ENCODE measurements at regions not wholly inside any gene's neighbourhood (a gene's known extent, or its start where the extent isn't known, plus 50 kb on each side); places are given as distances from the start of the nearest gene placed in this dataset.
"Not testable (repeated sequence)": the region's sequence is repeated elsewhere in the genome, so short reads cannot be mapped to it uniquely, and the experiment has no call there.

DNA sequence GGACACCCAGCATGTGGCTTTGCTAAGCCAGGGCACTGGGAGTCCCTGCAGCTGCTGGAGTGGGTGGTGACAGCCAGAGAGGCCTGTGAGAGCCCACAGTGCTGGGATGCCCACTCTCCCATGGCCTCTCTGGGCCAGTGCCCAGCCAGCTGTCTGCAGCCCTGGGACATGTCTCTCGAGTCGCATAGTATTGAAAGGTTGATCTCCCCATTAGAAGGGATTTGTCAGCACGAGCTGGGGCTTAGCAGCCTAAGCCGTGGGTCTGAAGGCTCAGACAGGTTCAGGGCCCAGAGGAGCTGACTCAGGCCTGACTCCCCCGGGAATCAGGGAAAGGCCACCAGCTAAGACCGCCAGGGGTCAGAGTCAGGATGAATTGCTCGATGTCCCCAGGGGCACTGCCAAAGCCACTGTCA lies 53.5 kb downstream of the FOXD2 start:
- no peak for DNase-seq
- Histone ChIP-seq H3K4me3 (ENCODE audit: insufficient read depth, low read depth, low read length, poor library complexity, severe bottlenecking) (no peak overlapping the region), H3K27ac (ENCODE audit: insufficient read depth, low read length, poor library complexity, severe bottlenecking) (no peak overlapping the region), H3K9me3 (ENCODE audit: control insufficient read depth, low read length) (no peaks in the 10 kb centered on the region), H3K36me3 (ENCODE audit: control insufficient read depth, insufficient read depth, low read length) (no peaks in the 10 kb centered on the region), H3K4me1 (ENCODE audit: control insufficient read depth, insufficient read depth, low read length, poor library complexity, severe bottlenecking) (no peaks in the 10 kb centered on the region), H3K27me3 (replicated peaks; ENCODE audit: control insufficient read depth, insufficient read depth, low read length, poor library complexity, severe bottlenecking) (no peaks in the 10 kb centered on the region)

- no peaks in the 10 kb centered on the region for H3K36me3 ChIP-seq (ENCODE audit: control insufficient read depth, insufficient read depth, low read length)
- no peak for DNase-seq
- H3K27me3 ChIP-seq (replicated peaks; ENCODE audit: control insufficient read depth, insufficient read depth, low read length, poor library complexity, severe bottlenecking) = no peaks in the 10 kb centered on the region
- no peaks in the 10 kb centered on the region for H3K4me1 ChIP-seq (ENCODE audit: control insufficient read depth, insufficient read depth, low read length, poor library complexity, severe bottlenecking)
- H3K9me3 ChIP-seq (ENCODE audit: control insufficient read depth, low read length) = no peaks in the 10 kb centered on the region
- H3K27ac ChIP-seq (ENCODE audit: insufficient read depth, low read length, poor library complexity, severe bottlenecking) = no peak overlapping the region
- H3K4me3 ChIP-seq (ENCODE audit: insufficient read depth, low read depth, low read length, poor library complexity, severe bottlenecking) = no peak overlapping the region
Observed at GRCh38 chr1:47495176-47495713, 57.4 kb downstream of the FOXD2 start.

GRCh38 chr1:47498551-47498950 lies 60.7 kb downstream of the FOXD2 start:
- H3K27me3 ChIP-seq (replicated peaks; ENCODE audit: control insufficient read depth, insufficient read depth, low read length, poor library complexity, severe bottlenecking) = peaks cover 6% of the 10 kb centered on the region
- H3K36me3 ChIP-seq (ENCODE audit: control insufficient read depth, insufficient read depth, low read length) = no peaks in the 10 kb centered on the region
- no peaks in the 10 kb centered on the region for H3K9me3 ChIP-seq (ENCODE audit: control insufficient read depth, low read length)
- no peak overlapping the region for H3K27ac ChIP-seq (ENCODE audit: insufficient read depth, low read length, poor library complexity, severe bottlenecking)
- H3K4me1 ChIP-seq (ENCODE audit: control insufficient read depth, insufficient read depth, low read length, poor library complexity, severe bottlenecking) = no peaks in the 10 kb centered on the region
- no peak for DNase-seq
- no peak overlapping the region for H3K4me3 ChIP-seq (ENCODE audit: insufficient read depth, low read depth, low read length, poor library complexity, severe bottlenecking)

DNA sequence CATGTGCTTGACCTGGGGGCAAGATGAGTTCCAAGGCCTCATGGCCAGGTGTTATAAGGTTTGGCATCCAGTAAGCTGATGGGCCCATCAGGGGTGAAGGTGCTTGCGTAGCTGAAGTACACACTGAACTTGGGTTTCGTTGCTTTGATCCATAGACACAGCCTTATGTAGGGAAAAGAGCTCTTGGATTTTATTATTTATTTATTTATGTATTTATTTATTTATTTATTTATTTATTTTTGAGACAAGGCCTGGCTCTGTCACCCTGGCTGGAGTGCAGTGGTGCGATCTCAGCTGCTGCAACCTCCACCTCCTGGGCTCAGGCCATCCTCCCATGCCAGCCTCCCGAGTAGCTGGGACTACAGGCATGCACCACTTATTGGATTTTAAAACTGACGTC lies 63.2 kb downstream of the FOXD2 start:
- Histone ChIP-seq H3K4me3 (ENCODE audit: insufficient read depth, low read depth, low read length, poor library complexity, severe bottlenecking) (no peak overlapping the region), H3K27ac (ENCODE audit: insufficient read depth, low read length, poor library complexity, severe bottlenecking) (no peak overlapping the region), H3K9me3 (ENCODE audit: control insufficient read depth, low read length) (no peaks in the 10 kb centered on the region), H3K27me3 (replicated peaks; ENCODE audit: control insufficient read depth, insufficient read depth, low read length, poor library complexity, severe bottlenecking) (peaks cover 7% of the 10 kb centered on the region), H3K4me1 (ENCODE audit: control insufficient read depth, insufficient read depth, low read length, poor library complexity, severe bottlenecking) (no peaks in the 10 kb centered on the region), H3K36me3 (ENCODE audit: control insufficient read depth, insufficient read depth, low read length) (no peaks in the 10 kb centered on the region)
- DNase-seq = no peak

- no peak overlapping the region for H3K27ac ChIP-seq (ENCODE audit: insufficient read depth, low read length, poor library complexity, severe bottlenecking)
- no peaks in the 10 kb centered on the region for H3K36me3 ChIP-seq (ENCODE audit: control insufficient read depth, insufficient read depth, low read length)
- H3K27me3 ChIP-seq (replicated peaks; ENCODE audit: control insufficient read depth, insufficient read depth, low read length, poor library complexity, severe bottlenecking) = peaks cover 18% of the 10 kb centered on the region
- H3K4me1 ChIP-seq (ENCODE audit: control insufficient read depth, insufficient read depth, low read length, poor library complexity, severe bottlenecking) = no peaks in the 10 kb centered on the region
- no peaks in the 10 kb centered on the region for H3K9me3 ChIP-seq (ENCODE audit: control insufficient read depth, low read length)
- no peak overlapping the region for H3K4me3 ChIP-seq (ENCODE audit: insufficient read depth, low read depth, low read length, poor library complexity, severe bottlenecking)
- no peak for DNase-seq
Observed at GRCh38 chr1:47502746-47503370, 65.0 kb downstream of the FOXD2 start.

- not testable (repeated sequence) for H3K4me1 ChIP-seq (ENCODE audit: control insufficient read depth, insufficient read depth, low read length, poor library complexity, severe bottlenecking); H3K9me3 ChIP-seq (ENCODE audit: control insufficient read depth, low read length); H3K36me3 ChIP-seq (ENCODE audit: control insufficient read depth, insufficient read depth, low read length); H3K4me3 ChIP-seq (ENCODE audit: insufficient read depth, low read depth, low read length, poor library complexity, severe bottlenecking); DNase-seq; H3K27ac ChIP-seq (ENCODE audit: insufficient read depth, low read length, poor library complexity, severe bottlenecking)
- peaks cover 32% of the 10 kb centered on the region for H3K27me3 ChIP-seq (replicated peaks; ENCODE audit: control insufficient read depth, insufficient read depth, low read length, poor library complexity, severe bottlenecking)
Observed at GRCh38 chr1:47504840-47505239, 67.0 kb downstream of the FOXD2 start.

DNA sequence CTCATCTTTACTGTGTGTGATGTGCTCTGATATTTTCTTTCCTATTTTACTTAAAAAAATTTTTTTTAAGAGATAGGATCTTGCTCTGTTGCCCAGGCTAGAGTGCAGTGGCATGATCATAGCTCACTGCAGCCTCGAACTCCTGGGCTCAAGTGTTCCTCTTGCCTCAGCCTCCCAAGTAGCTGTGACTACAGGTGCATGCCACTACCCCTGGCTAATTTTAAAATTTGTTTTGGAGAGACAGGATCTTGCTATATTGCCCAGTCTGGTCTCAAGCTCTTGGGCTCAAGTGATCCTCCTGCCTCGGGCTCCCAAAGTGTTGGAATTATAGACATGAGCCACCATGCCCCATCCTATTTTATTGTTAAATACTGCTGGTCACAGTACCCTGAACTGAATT lies 67.4 kb downstream of the FOXD2 start:
- no peak for DNase-seq
- Histone ChIP-seq H3K36me3 (ENCODE audit: control insufficient read depth, insufficient read depth, low read length) (no peaks in the 10 kb centered on the region), H3K4me1 (ENCODE audit: control insufficient read depth, insufficient read depth, low read length, poor library complexity, severe bottlenecking) (peaks cover 5% of the 10 kb centered on the region), H3K4me3 (ENCODE audit: insufficient read depth, low read depth, low read length, poor library complexity, severe bottlenecking) (no peak overlapping the region), H3K27ac (ENCODE audit: insufficient read depth, low read length, poor library complexity, severe bottlenecking) (no peak overlapping the region), H3K27me3 (replicated peaks; ENCODE audit: control insufficient read depth, insufficient read depth, low read length, poor library complexity, severe bottlenecking) (peaks cover 36% of the 10 kb centered on the region), H3K9me3 (ENCODE audit: control insufficient read depth, low read length) (no peaks in the 10 kb centered on the region)

- Histone ChIP-seq H3K27me3 (replicated peaks; ENCODE audit: control insufficient read depth, insufficient read depth, low read length, poor library complexity, severe bottlenecking) (peaks cover 41% of the 10 kb centered on the region), H3K27ac (ENCODE audit: insufficient read depth, low read length, poor library complexity, severe bottlenecking) (no peak overlapping the region), H3K9me3 (ENCODE audit: control insufficient read depth, low read length) (no peaks in the 10 kb centered on the region), H3K4me1 (ENCODE audit: control insufficient read depth, insufficient read depth, low read length, poor library complexity, severe bottlenecking) (peaks cover 5% of the 10 kb centered on the region), H3K36me3 (ENCODE audit: control insufficient read depth, insufficient read depth, low read length) (no peaks in the 10 kb centered on the region), H3K4me3 (ENCODE audit: insufficient read depth, low read depth, low read length, poor library complexity, severe bottlenecking) (no peak overlapping the region)
- no peak for DNase-seq
Observed at GRCh38 chr1:47506053-47506452, 68.2 kb downstream of the FOXD2 start.

- H3K36me3 ChIP-seq (ENCODE audit: control insufficient read depth, insufficient read depth, low read length) = no peaks in the 10 kb centered on the region
- DNase-seq = no peak
- H3K4me1 ChIP-seq (ENCODE audit: control insufficient read depth, insufficient read depth, low read length, poor library complexity, severe bottlenecking) = peaks cover 5% of the 10 kb centered on the region
- peaks cover 35% of the 10 kb centered on the region for H3K27me3 ChIP-seq (replicated peaks; ENCODE audit: control insufficient read depth, insufficient read depth, low read length, poor library complexity, severe bottlenecking)
- H3K9me3 ChIP-seq (ENCODE audit: control insufficient read depth, low read length) = no peaks in the 10 kb centered on the region
- H3K4me3 ChIP-seq (ENCODE audit: insufficient read depth, low read depth, low read length, poor library complexity, severe bottlenecking) = no peak overlapping the region
- H3K27ac ChIP-seq (ENCODE audit: insufficient read depth, low read length, poor library complexity, severe bottlenecking) = no peak overlapping the region
Observed at GRCh38 chr1:47507144-47507543, 69.3 kb downstream of the FOXD2 start.

GRCh38 chr1:47507881-47508701 lies 70.2 kb downstream of the FOXD2 start:
- Histone ChIP-seq H3K36me3 (ENCODE audit: control insufficient read depth, insufficient read depth, low read length) (no peaks in the 10 kb centered on the region), H3K27ac (ENCODE audit: insufficient read depth, low read length, poor library complexity, severe bottlenecking) (no peak overlapping the region), H3K4me3 (ENCODE audit: insufficient read depth, low read depth, low read length, poor library complexity, severe bottlenecking) (peak overlapping the region; percentile 52), H3K9me3 (ENCODE audit: control insufficient read depth, low read length) (no peaks in the 10 kb centered on the region), H3K27me3 (replicated peaks; ENCODE audit: control insufficient read depth, insufficient read depth, low read length, poor library complexity, severe bottlenecking) (peaks cover 35% of the 10 kb centered on the region), H3K4me1 (ENCODE audit: control insufficient read depth, insufficient read depth, low read length, poor library complexity, severe bottlenecking) (peaks cover 5% of the 10 kb centered on the region)
- DNase-seq = no peak

Measured in effector memory CD4-positive, alpha-beta T cell (primary cell).